GM21360 (cell line): ENCODE measurements at regions not wholly inside any gene's neighbourhood (a gene's known extent, or its start where the extent isn't known, plus 50 kb on each side); places are given as distances from the start of the nearest gene placed in this dataset.

Experiments
- ATAC-seq: cut with Tn5 transposase; IDR thresholded peaks from one replicate; pipeline ENCODE4 v1.9.1; 2021; ENCODE audit warnings: mild to moderate bottlenecking, moderate library complexity; ENCODE audit not compliant: unreplicated experiment

GRCh38 chr6:157769776-157770426 lies 53.1 kb upstream of the SNX9 start:
- ATAC-seq = no peak

GRCh38 chr6:157770946-157771345 lies 52.1 kb upstream of the SNX9 start:
- no peak for ATAC-seq

- ATAC-seq = no peak
Measured at GRCh38 chr6:157772820-157773219, 50.2 kb upstream of the SNX9 start.
